ENCODE measurements at regions not wholly inside any gene's neighbourhood (a gene's known extent, or its start where the extent isn't known, plus 50 kb on each side); places are given as distances from the start of the nearest gene placed in this dataset.
"Not testable (repeated sequence)": the region's sequence is repeated elsewhere in the genome, so short reads cannot be mapped to it uniquely, and the experiment has no call there.

DNA sequence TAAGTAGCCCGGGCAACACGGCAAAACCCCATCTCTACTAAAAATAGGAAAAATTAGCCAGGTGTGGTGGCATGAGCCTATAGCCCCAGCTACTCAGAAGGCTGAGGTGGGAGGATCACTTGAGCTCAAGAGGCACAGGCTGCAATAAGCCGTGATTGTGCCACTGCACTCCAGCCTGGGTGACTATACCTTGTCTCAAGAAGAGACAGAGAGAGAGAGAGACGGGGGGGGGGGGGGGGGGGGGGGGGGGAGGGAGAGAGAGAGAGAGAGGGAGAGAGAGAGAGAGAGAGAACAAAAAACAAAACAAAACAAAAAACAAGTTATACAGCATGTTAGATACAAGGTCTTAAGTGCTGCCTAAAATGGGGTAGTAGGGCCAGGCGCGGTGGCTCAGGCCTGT is 77.8 kb upstream of the ZNF281 start:
- TF ChIP-seq, protein P1, sequence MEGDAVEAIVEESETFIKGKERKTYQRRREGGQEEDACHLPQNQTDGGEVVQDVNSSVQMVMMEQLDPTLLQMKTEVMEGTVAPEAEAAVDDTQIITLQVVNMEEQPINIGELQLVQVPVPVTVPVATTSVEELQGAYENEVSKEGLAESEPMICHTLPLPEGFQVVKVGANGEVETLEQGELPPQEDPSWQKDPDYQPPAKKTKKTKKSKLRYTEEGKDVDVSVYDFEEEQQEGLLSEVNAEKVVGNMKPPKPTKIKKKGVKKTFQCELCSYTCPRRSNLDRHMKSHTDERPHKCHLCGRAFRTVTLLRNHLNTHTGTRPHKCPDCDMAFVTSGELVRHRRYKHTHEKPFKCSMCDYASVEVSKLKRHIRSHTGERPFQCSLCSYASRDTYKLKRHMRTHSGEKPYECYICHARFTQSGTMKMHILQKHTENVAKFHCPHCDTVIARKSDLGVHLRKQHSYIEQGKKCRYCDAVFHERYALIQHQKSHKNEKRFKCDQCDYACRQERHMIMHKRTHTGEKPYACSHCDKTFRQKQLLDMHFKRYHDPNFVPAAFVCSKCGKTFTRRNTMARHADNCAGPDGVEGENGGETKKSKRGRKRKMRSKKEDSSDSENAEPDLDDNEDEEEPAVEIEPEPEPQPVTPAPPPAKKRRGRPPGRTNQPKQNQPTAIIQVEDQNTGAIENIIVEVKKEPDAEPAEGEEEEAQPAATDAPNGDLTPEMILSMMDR (IDR thresholded peaks at IDR 0.05; ENCODE audit: insufficient read depth, low read depth, low read length, missing control alignments), result no peak
- no peak overlapping the region for H3K4me3 ChIP-seq (ENCODE audit: low read depth, low read length)
- no peak for DNase-seq (ENCODE audit: low read depth)

DNA sequence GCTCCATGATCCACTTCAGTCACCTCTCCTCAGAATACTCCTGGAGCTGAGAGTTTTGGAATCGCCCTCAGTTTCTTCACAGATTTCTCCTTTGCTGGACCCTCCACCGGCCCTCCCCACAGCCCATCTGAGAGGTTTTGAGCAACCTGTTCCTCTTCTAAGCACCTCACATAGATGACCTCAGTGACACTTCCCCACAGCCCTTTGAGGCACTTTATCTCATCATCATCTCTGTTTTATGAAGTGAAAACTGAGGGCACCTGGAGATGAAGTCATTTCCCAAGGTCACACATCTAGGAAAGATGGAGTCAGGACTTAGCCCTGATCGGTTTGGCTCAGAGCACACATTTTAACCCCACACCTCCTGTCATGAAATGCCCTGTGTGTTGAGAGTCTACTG is 76.8 kb upstream of the ZNF281 start:
- TF ChIP-seq, protein P1 (IDR thresholded peaks at IDR 0.05; ENCODE audit: insufficient read depth, low read depth, low read length, missing control alignments), result no peak
- H3K4me3 ChIP-seq (ENCODE audit: low read depth, low read length), result no peak overlapping the region
- DNase-seq (ENCODE audit: low read depth), result no peak

DNA sequence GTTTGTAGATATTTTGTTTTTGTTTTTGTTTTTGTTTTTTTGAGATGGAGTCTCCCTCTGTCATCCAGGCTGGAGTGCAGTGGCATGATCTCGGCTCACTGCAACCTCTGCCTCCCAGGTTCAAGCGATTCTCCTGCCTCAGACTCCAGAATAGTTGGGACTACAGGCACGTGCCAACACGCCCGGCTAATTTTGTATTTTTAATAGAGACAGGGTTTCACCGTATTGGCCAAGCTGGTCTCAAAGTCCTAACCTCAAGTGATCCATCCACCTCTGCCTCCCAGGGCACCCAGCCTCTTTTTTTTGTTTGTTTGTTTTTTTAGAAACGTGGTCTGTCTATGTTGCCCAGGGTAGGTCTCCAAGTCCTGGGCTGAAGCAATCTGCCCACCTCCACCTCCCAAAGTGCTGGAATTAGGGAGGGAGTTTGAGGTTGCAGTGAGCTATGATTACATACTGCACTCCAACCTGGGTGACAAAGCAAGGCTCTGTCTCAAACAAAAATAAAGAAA is 74.7 kb upstream of the ZNF281 start:
- DNase-seq (ENCODE audit: low read depth); H3K4me3 ChIP-seq (ENCODE audit: low read depth, low read length): not testable (repeated sequence)

GRCh38 chr1:200483491-200484143 is 73.8 kb upstream of the ZNF281 start:
- H3K4me3 ChIP-seq (ENCODE audit: low read depth, low read length), result no peak overlapping the region
- peak; percentile 89 for DNase-seq (ENCODE audit: low read depth)
- TF ChIP-seq, protein P1 (IDR thresholded peaks at IDR 0.05; ENCODE audit: insufficient read depth, low read depth, low read length, missing control alignments), result no peak

GRCh38 chr1:200480964-200481363 is 71.1 kb upstream of the ZNF281 start:
- no peak for DNase-seq (ENCODE audit: low read depth)
- H3K4me3 ChIP-seq (ENCODE audit: low read depth, low read length), result no peak overlapping the region
- TF ChIP-seq, protein P1 (IDR thresholded peaks at IDR 0.05; ENCODE audit: insufficient read depth, low read depth, low read length, missing control alignments), result no peak

GRCh38 chr1:200479816-200480215 is 70.0 kb upstream of the ZNF281 start:
- TF ChIP-seq, protein P1 (IDR thresholded peaks at IDR 0.05; ENCODE audit: insufficient read depth, low read depth, low read length, missing control alignments), result no peak
- no peak for DNase-seq (ENCODE audit: low read depth)
- H3K4me3 ChIP-seq (ENCODE audit: low read depth, low read length), result no peak overlapping the region

GRCh38 chr1:200478945-200479558 is 69.2 kb upstream of the ZNF281 start:
- no peak overlapping the region for H3K4me3 ChIP-seq (ENCODE audit: low read depth, low read length)
- DNase-seq (ENCODE audit: low read depth), result no peak
- TF ChIP-seq, protein P1 (IDR thresholded peaks at IDR 0.05; ENCODE audit: insufficient read depth, low read depth, low read length, missing control alignments), result no peak
